ENCODE measurements at regions not wholly inside any gene's neighbourhood (a gene's known extent, or its start where the extent isn't known, plus 50 kb on each side); places are given as distances from the start of the nearest gene placed in this dataset.

DNA sequence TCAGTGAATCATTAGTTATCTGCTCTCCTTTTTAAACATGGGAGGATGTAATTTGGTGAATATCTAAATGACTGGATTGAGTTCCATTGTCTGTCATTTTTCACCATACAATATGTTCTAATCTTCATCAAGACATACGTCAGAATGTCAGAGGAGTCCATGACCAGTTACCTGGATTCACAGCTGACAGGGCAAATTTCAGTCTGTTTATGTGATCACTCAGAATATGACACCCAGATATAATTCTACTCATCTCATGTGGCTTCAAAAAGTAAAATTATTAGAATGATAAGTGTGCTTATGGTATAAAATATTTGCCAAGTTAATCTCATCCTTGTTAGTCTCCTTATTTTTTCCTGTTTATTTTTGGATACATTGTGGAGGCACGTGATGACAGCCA, 150.2 kb downstream of the CDC14C start:
- Histone ChIP-seq H4K20me1 (ENCODE audit: insufficient read depth, low read length) (0 out of 2 replicates have a peak, but pooled peaks cover 2% of the 10 kb centered on the region), H3F3A (ENCODE audit: insufficient read depth, low read length) (no peaks in the 10 kb centered on the region), H3K9ac (ENCODE audit: low read length) (no peak overlapping the region), H3K79me2 (ENCODE audit: insufficient read depth, low read length) (no peaks in the 10 kb centered on the region), H3K27ac (ENCODE audit: low read depth, low read length, poor library complexity, severe bottlenecking) (no peak overlapping the region), H3K36me3 (ENCODE audit: insufficient read depth, low read length) (no peaks in the 10 kb centered on the region), H3K4me3 (ENCODE audit: low read depth, low read length, poor library complexity, severe bottlenecking) (no peak overlapping the region), H3K27me3 (ENCODE audit: insufficient read depth, low read length) (no peaks in the 10 kb centered on the region), H3K4me2 (ENCODE audit: low read length) (no peak overlapping the region), H3K9me3 (ENCODE audit: low read length) (no peaks in the 10 kb centered on the region), H3K4me1 (ENCODE audit: insufficient read depth, low read length, severe bottlenecking) (no peaks in the 10 kb centered on the region), H3K9me2 (ENCODE audit: low read depth, low read length) (no peaks in the 10 kb centered on the region; the same call in 1 of the 2 replicates), H2AFZ (ENCODE audit: low read length) (no peak overlapping the region)
- TF ChIP-seq EZH2 (IDR thresholded peaks at IDR 0.05; ENCODE audit: borderline replicate concordance, low read length) (no peak), CTCF (IDR thresholded peaks at IDR 0.05; ENCODE audit: low read length) (no peak)

- no peak for TF ChIP-seq EZH2 (IDR thresholded peaks at IDR 0.05; ENCODE audit: borderline replicate concordance, low read length)
- TF ChIP-seq CTCF (IDR thresholded peaks at IDR 0.05; ENCODE audit: low read length), result no peak
- Histone ChIP-seq H3K27me3 (ENCODE audit: insufficient read depth, low read length) (no peaks in the 10 kb centered on the region), H3K4me3 (ENCODE audit: low read depth, low read length, poor library complexity, severe bottlenecking) (no peak overlapping the region), H3K36me3 (ENCODE audit: insufficient read depth, low read length) (no peaks in the 10 kb centered on the region), H3K27ac (ENCODE audit: low read depth, low read length, poor library complexity, severe bottlenecking) (no peak overlapping the region), H4K20me1 (ENCODE audit: insufficient read depth, low read length) (0 out of 2 replicates have a peak, but pooled peaks cover 2% of the 10 kb centered on the region), H3K9ac (ENCODE audit: low read length) (no peak overlapping the region), H3K4me2 (ENCODE audit: low read length) (no peak overlapping the region), H2AFZ (ENCODE audit: low read length) (no peak overlapping the region), H3K9me3 (ENCODE audit: low read length) (no peaks in the 10 kb centered on the region), H3K4me1 (ENCODE audit: insufficient read depth, low read length, severe bottlenecking) (no peaks in the 10 kb centered on the region), H3F3A (ENCODE audit: insufficient read depth, low read length) (no peaks in the 10 kb centered on the region), H3K9me2 (ENCODE audit: low read depth, low read length) (no peaks in the 10 kb centered on the region), H3K79me2 (ENCODE audit: insufficient read depth, low read length) (no peaks in the 10 kb centered on the region)
Observed at GRCh38 chr7:49080896-49081475, 156.6 kb downstream of the CDC14C start.

- TF ChIP-seq EZH2 (IDR thresholded peaks at IDR 0.05; ENCODE audit: borderline replicate concordance, low read length), result no peak
- TF ChIP-seq CTCF (IDR thresholded peaks at IDR 0.05; ENCODE audit: low read length), result no peak
- Histone ChIP-seq H2AFZ (ENCODE audit: low read length) (no peak overlapping the region), H3K27ac (ENCODE audit: low read depth, low read length, poor library complexity, severe bottlenecking) (no peak overlapping the region), H3K79me2 (ENCODE audit: insufficient read depth, low read length) (no peaks in the 10 kb centered on the region), H3K9ac (ENCODE audit: low read length) (no peak overlapping the region), H3K9me2 (ENCODE audit: low read depth, low read length) (no peaks in the 10 kb centered on the region), H4K20me1 (ENCODE audit: insufficient read depth, low read length) (no peaks in the 10 kb centered on the region), H3K36me3 (ENCODE audit: insufficient read depth, low read length) (no peaks in the 10 kb centered on the region), H3K4me2 (ENCODE audit: low read length) (no peak overlapping the region), H3K9me3 (ENCODE audit: low read length) (no peaks in the 10 kb centered on the region), H3K27me3 (ENCODE audit: insufficient read depth, low read length) (no peaks in the 10 kb centered on the region), H3F3A (ENCODE audit: insufficient read depth, low read length) (no peaks in the 10 kb centered on the region), H3K4me3 (ENCODE audit: low read depth, low read length, poor library complexity, severe bottlenecking) (no peak overlapping the region), H3K4me1 (ENCODE audit: insufficient read depth, low read length, severe bottlenecking) (no peaks in the 10 kb centered on the region)
Observed at GRCh38 chr7:49088017-49088416, 163.7 kb downstream of the CDC14C start.

Data from OCI-LY1 (cell line).